Caki2 (cell line): ENCODE measurements at regions not wholly inside any gene's neighbourhood (a gene's known extent, or its start where the extent isn't known, plus 50 kb on each side); places are given as distances from the start of the nearest gene placed in this dataset.

ENCODE experiments used
- DNase-seq: peaks from one replicate; pipeline ENCODE4 v3.0.0-alpha.2; 2015; ENCODE audit warnings: low read depth
- in situ Hi-C: cut with HindIII; loops from 2 replicates; pipeline ENCODE4 v1.10.0; 2016; ENCODE audit warnings: low sequenced_read_pairs, low pct_unique_long_range_greater_than_20kb, mixed read lengths

DNA sequence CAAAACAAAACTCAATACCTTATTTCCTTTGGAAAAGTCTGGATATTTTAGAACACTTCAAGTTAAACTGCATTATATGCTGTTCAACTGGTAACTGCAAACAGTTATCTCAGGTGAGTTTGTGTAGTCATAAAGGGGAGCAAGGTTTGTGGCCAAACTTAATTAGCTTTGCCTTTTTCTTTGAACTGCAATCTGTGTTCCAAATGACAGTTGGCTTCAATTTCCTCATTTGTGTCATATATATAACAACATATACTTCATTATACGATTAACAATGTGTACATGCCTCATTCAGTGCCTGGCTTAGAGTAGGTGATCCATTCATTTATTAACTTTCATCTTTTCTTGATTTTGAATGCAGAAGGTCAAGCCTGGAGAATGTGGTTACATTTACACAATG, 55.8 kb downstream of the KCNE4 start:
- DNase-seq = no peak
- in situ Hi-C loops = no loop called here

DNA sequence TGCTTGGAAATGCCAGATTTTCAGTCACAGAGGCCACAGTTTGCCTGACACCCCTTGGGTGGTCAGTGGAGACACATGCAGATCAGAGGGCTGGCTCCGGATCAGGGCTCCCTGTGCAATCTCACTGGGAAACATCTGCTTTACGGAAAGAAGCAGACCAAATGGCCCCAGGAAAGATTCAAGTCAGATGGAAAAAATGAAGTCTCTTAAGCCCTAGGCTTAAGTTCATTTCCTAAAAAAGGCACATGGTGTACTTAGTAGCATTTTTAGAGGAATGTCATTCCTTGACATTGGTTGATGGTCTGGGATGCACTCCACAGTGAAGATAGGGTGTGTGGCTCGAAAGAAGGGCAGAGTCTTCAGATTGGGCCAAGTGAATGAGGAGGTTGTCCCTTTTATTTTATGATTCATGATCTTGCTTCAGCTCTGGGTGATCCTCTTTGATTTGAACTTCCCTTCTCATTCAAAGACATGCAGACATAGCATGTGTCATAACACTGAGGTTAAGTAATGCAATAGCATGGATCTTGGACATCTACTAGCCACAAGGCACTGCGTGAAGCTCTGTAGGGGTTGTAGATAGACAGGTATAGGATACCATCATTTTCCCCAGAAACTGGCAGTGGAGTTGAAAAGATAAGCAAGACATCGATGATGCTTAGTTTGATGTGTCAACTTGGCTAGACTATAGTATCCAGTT, 56.5 kb downstream of the KCNE4 start:
- in situ Hi-C loops = no loop called here
- no peak for DNase-seq

DNA sequence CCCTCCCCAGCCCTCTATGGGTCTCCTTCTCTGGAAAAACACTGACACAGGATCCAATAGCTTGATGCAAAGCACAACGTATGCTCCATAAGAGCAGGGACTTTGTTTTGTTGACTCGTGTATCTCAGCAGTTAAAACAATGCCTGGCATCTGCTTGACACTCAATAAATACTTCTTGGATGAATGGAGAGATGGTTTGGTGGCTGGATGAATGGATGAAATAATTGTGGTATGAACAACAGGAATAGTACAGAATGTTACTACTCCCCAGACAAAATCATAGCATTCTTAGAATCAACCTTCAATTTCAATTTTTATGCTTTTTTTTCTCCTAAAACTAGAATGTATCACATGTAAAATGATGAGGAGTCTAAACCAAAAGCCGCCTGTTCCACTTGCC, 57.4 kb downstream of the KCNE4 start:
- no peak for DNase-seq
- in situ Hi-C loops = no loop called here

DNA sequence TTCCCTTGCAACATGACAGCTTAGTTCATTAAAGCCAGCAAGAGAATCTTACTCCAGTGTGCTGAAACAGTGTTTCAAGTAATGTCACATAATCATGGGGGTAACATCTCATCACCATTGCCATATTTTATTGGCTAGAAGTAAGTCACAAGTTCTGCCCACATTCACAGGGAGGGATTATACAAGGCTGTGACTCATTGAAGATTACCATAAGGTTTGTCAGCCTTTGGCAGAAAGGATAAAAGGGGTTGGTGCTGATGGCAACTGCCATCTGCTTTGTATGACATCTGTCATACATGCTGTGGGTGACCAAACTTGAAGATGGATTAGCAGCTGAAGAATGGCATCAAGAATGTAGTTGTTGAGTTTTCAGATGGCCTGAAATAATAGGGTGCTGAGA, 61.2 kb downstream of the KCNE4 start:
- DNase-seq = no peak
- in situ Hi-C loops = no loop called here

DNA sequence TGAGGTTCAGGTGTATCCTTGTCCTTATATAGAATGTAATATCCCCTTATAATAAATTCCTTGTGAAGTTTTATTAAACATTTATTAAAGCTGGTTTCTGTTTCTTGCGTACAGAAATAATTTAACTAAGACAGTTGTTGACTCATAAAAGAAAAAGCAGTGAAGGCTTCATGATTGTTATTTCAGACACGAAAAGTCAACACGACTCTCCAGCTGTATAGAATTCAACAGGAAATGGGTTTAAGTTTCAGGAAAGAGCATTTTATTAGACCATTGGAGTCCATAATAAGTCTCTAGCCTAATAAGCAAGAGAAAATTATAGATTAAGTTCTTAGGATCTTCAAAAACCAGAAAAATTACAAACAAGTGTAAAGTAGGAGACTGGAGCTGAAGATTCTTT, 62.2 kb downstream of the KCNE4 start:
- no peak for DNase-seq
- in situ Hi-C loops = no loop called here

DNA sequence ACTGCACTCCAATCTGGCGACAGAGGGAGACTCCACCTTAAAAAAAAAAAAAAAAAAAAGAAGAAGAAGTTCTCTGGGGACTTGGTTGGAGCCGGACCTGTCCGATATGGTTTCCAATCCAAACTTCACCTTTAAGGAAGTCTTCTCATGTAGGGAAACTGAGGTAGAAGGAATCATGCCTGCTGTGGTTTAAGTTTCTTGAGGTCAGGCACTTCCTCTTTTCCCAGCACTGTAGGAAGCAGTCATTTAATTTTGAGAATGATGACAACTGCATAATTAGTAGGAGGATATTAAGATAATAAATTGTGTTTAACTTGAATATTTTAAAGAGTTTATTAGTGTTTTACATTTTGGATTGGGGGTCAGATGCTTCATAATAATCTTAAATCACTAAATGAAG, 62.9 kb downstream of the KCNE4 start:
- in situ Hi-C loops = no loop called here
- no peak for DNase-seq

DNA sequence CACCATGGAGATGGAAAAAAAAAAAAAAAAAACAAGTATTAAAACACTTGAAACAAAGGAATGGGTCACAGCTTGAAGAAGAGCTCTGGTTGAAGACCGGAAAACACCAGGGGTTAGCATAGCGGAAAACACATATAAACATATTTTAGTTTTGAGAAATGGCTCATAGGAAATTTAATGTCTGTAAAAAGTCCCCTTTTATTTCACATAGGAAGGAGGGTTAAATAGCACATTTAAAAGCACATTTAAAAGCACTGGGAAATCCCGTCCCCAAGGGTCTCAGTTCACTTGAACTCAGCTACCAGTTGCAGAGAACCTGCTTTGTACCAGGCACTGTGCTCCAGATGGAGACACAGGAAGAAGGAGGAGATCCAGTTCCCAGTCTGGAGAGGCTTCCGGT, 65.5 kb downstream of the KCNE4 start:
- in situ Hi-C loops = no loop called here
- DNase-seq = no peak

DNA sequence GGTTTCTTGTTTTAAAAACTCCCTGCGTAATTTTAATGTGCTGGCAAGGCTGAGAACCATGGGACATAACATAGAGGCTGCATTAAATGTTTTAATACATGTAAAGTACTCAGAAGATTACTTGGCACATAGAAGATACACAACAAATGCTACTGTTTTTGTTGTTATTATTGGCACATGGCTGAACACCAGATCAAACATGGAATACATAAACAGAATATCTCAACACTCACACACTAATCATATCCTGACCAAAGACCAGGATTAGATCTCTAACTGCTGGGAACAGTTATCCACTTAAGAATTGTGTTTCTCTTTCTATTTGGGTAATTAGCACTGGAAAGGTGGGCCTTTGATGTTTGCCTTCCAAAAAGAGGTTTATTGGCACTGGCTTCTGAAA, 69.3 kb downstream of the KCNE4 start:
- in situ Hi-C loops = no loop called here
- DNase-seq = no peak

DNA sequence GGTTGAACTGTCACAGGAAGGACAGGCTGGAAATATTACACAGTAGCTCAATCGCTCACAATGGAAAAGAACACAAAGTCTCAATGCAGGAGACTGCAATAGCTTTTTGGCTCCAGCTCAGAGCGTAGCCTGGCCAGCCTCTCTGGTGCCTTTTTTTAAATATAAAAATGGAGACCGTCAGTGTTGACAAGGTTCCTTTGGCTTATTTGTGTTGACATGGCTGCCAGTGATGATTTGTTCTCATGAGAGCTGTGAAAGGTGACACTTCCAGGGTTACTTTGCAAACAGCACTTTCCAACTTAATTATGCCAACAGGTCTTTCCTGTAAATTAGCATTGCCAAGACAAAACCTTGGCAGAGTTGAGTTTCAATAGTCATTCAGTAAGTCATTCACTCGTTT, 70.8 kb downstream of the KCNE4 start:
- no peak for DNase-seq
- in situ Hi-C loops = no loop called here

DNA sequence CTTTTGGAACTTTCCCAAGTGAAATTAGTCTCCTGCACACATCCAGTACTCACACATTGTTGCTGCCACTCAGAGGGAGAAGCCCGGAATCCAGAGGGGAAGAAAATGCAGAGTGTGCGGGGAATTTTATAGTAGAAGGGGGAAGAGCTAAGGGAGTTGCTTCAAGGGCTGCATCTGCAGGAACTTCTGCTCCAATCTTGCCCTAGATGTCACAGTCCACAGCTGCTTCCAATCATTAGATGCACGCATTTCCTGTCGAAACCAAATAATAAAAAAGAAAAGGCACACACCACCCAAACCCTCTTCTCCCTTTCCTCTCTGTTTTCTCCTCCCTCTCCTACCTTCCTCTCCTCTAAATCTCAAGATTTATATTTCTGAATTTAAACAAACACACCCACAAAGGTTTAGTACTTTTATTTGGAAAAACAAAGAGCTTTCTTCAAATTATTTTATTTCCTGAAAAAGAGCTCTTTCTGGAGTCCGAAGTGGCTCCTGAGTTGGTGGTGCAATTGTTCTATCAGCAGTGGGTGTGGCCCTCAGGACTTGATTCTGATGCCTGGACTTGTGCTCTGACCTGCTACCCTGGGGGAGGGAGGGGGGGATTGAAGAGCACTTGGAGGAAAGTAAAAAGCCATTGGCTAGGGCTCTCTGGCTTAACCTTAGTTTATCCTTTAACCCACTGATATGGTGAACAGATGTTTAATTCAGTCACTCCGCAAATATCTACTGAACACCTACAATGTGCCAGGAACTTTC, 72.0 kb downstream of the KCNE4 start:
- DNase-seq = no peak
- in situ Hi-C loops = no loop called here

DNA sequence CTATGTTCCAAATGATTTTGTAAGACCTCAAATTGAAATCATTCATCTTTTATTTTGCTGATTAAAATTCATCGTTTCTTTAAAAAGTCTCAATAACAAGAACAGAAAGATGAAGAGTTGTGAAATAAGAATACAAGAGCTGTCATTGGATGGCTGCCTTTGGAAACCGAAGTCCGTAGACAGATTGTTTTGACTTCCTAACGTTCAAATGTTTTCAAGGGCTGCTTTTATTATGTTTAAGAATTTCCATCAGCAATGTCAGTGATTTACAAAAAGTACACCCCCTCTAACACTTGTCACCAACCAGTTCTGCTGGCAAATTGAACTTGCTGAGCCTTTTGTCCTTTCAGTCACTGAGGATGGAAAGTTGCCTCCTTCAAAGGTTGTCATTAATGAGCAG, 89.6 kb downstream of the KCNE4 start:
- DNase-seq = no peak
- in situ Hi-C loops = no loop called here

DNA sequence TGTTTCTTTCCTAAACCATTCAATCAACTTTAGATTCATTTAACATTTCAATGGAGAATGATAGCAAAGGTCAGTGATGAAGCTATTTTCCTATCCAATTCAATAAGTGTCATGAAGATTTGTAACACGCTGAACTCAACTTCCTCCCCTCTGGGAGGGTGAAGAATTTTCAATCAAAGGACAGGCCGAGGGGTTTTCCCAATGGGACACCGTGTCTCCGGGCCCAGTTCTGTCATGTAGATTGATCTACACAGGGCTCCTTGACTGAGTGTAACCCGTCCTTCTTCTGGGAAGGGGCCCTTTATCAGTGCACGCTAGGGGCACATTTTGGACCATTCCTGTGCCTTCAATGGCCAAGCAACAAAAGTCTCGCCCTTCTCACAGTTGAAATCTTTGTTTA, 90.1 kb downstream of the KCNE4 start:
- no peak for DNase-seq
- in situ Hi-C loops = no loop called here

DNA sequence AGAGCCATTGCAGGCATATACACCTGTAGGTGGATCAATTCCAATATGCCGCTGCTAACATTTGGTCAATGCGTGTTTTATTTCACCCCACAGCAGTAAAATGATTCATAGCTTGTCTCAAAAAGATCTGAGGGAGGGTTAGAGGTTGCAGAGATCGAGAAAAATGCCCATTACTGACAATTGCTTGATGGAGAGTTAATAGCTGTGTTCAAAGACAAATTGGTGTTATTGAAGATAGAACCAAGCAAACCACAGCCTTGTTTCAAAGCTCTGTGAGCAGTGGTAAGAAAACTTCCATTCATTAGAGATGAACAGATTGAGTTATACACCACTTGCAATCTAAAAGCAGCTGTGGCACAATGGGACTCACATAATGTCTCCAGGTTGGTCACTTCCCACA, 95.4 kb downstream of the KCNE4 start:
- in situ Hi-C loops = no loop called here

DNA sequence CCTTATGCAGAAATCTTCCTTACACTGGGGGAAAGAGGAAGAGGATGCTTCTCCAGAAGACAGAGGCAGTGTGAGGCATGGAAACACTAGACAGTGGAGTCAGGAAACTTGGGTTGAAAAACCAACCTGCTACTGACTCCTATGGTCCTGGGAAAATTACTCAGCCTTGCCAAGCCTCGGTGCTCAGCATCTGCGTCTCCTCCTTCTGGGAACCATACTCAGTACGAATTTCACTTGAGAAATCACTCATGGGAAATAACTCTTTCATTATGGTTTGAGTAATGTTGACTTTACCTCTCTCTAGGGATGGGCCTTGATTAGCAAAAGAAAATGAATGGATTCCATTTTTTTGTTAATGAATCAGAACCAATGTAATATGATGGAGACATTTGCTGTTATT, 96.5 kb downstream of the KCNE4 start:
- in situ Hi-C loops = no loop called here
- no peak for DNase-seq

More for the DNA sequence above, 95.4 kb downstream of the KCNE4 start:
- no peak for DNase-seq

DNA sequence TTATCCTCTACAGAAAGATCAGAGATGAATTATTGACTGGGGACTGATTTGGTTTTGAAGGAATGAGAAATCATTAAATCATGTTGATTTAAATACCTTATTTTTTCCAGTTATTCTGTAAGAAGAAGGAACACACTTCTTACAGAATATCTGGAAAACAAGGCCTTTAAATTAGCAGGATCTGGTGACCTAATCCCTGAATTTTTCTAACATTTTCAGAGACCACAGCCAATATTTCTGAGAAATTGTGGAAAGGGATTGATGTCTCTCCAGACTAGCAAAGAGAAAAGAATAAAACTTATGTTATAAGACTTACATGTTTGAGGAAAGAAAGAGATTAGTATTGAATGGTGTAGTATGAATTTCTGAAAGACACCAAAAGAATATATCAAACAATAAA, 104.0 kb downstream of the KCNE4 start:
- no peak for DNase-seq
- in situ Hi-C loops = no loop called here

DNA sequence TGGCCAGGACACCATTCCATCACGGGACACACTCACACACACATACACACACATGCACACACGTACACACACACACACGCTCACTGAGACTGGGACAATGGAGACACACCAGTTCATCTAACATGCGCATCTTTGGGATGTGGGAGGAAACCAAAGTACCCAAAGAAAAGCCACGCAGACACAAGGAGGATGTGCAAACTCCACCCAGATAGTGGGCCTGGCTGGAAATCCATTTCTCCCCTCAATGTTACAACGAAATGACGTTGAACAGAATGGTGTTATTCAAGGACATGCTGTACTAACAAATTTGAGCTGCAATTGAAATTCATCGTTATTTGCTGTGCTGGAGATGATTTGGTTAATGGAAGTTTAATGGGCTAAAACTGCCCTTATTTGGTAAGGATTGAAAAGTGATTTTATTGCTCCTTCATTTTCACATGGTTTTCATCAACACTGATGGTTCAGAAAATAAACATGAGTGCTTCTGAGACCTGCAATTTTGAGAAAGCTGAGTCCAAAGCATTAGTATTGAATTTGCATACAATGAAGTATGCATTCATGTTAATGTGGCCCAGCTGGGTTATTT, 110.0 kb downstream of the KCNE4 start:
- in situ Hi-C loops = no loop called here

DNA sequence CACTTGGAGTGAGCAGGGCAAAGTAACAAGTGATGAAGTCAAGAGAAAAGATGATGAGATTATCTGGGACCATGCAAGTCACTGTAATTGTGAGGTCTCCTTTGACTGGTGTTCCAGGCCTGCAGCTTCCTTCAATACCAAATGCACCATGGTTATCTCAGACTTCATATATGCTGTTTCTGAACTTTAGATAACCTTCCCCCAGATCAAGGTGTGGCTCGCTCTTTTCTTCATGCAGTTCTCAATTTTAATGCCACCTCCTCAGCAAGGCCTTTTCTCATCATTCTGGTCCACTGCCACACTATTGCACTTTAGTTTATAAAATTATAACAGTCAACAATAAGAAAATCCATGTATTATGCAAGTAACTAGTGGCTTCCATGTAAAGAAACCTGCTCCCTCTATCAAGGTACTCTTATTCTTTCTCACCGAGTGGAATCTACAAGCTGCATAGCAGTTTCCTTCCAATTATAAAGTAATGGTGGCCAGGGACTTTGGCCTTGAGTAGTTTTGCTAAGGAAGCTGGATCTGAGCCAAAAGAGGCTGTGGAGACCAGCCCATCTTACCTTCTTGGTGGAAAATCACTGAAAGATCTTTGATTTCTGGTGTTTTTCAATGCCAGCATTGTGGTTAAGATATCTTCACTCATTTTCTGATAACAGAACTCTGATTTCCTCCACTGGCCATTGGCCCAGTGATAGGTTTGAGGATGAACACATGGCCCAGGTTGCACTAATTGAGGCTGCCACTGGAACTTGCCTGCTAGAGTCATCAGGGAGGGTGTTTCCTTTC, 113.6 kb downstream of the KCNE4 start:
- no peak for DNase-seq
- in situ Hi-C loops = no loop called here

More for the DNA sequence above, 110.0 kb downstream of the KCNE4 start:
- no peak for DNase-seq

DNA sequence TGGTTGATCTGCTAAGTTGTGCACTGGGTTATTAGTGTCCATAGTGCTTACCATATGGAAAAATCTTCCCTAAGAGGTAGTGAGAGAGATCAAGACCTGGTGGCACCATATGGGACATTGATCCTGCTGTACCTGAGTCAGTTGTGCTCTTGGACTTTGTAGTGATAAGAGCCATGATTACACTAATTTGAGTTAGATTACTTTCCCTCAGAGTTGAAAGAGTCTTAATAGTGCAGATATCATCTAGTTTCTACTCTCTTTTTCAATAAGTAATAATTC, 114.2 kb downstream of the KCNE4 start:
- in situ Hi-C loops = no loop called here
- DNase-seq = no peak

DNA sequence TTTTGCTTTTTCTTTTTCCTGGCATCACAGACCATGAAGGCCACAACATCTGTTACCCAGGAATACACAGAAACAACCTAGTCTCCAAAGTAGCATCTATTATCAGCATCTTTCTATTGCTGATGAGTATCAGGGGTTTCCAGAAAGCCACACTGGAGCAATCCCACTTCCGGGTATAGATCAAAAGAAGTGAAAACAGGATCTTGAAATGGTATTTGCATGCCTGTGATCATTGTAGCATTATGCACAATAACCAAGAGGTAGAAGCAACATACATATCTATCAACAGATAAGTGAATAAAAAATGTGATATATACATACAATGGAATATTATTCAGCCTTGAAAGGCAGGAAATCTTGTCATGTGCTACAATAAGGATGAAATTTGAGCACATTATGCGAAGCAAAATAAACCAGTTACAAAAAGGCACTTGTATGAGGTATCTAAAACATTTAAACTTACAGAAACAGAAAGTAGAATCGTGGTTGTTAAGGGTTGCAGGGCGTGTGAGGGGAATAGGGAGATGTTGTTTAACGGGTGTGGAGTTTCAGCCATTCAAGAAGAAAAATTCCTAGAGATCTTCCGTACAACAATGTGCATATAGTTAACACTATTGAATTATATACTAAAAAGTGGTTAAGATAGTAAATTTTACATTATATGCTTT, 115.1 kb downstream of the KCNE4 start:
- DNase-seq = no peak
- in situ Hi-C loops = no loop called here
